SK-N-SH treated with all-trans-retinoic acid at 6 μM for 48 hours (cell line): ENCODE measurements at regions not wholly inside any gene's neighbourhood (a gene's known extent, or its start where the extent isn't known, plus 50 kb on each side); places are given as distances from the start of the nearest gene placed in this dataset.

Source experiments
- ATAC-seq: fragments of 200-7000 bp; cut with Tn5 transposase; 3 replicates; pipeline ENCODE4 v1.9.1; 2020; ENCODE audit warnings: mild to moderate bottlenecking, moderate library complexity
- ARNTL ChIP-seq: fragments of 450-650 bp; formaldehyde crosslinking; IDR thresholded peaks from 2 replicates; pipeline ENCODE4 v1.5.0; 2020; ENCODE audit warnings: low read depth, mild to moderate bottlenecking, moderate library complexity, borderline replicate concordance
- BACH2 ChIP-seq: fragments of 250-450 bp; sonication (Bioruptor Pico); IDR thresholded peaks from 2 replicates; pipeline ENCODE4 v1.9.0; 2021; ENCODE audit warnings: mild to moderate bottlenecking, borderline replicate concordance
- CREB5 ChIP-seq: fragments of 250-450 bp; sonication (Bioruptor Pico); IDR thresholded peaks from 2 replicates; pipeline ENCODE4 v1.5.1; 2020; ENCODE audit warnings: low read depth, mild to moderate bottlenecking, moderate library complexity
- CSRNP3 ChIP-seq: fragments of 250-450 bp; sonication (Bioruptor Pico); IDR thresholded peaks from 2 replicates; pipeline ENCODE4 v1.5.1; 2021; ENCODE audit warnings: mild to moderate bottlenecking, moderate library complexity
- ESRRG ChIP-seq: fragments of 250-450 bp; sonication (Bioruptor Pico); IDR thresholded peaks from 2 replicates; pipeline ENCODE4 v1.6.1; 2021; ENCODE audit warnings: mild to moderate bottlenecking
- ISL1 ChIP-seq: fragments of 250-450 bp; sonication (Bioruptor Pico); IDR thresholded peaks from 2 replicates; pipeline ENCODE4 v2.1.2; 2022; ENCODE audit warnings: mild to moderate bottlenecking, moderate library complexity
- OSR1 ChIP-seq: fragments of 250-450 bp; sonication (Bioruptor Pico); IDR thresholded peaks from 2 replicates; pipeline ENCODE4 v1.8.0; 2022; ENCODE audit warnings: moderate library complexity, mild to moderate bottlenecking, inconsistent platforms
- PATZ1 ChIP-seq: fragments of 250-450 bp; sonication (Bioruptor Pico); IDR thresholded peaks from 2 replicates; pipeline ENCODE4 v1.8.0; 2020; ENCODE audit warnings: mild to moderate bottlenecking, moderate library complexity, borderline replicate concordance
- POU6F1 ChIP-seq: fragments of 250-450 bp; sonication (Bioruptor Pico); IDR thresholded peaks from 2 replicates; pipeline ENCODE4 v1.8.0; 2021; ENCODE audit warnings: low read depth, mild to moderate bottlenecking, moderate library complexity, borderline replicate concordance
- PPARA ChIP-seq: fragments of 250-450 bp; sonication (Bioruptor Pico); IDR thresholded peaks from 2 replicates; pipeline ENCODE4 v1.5.0; 2020; ENCODE audit warnings: mild to moderate bottlenecking, borderline replicate concordance
- RARB ChIP-seq: fragments of 250-450 bp; sonication (Bioruptor Pico); IDR thresholded peaks from 2 replicates; pipeline ENCODE4 v1.8.0; 2021; ENCODE audit warnings: mild to moderate bottlenecking, moderate library complexity
- SNAI2 ChIP-seq: fragments of 250-450 bp; sonication (Bioruptor Pico); IDR thresholded peaks from 2 replicates; pipeline ENCODE4 v1.5.0; 2020; ENCODE audit warnings: mild to moderate bottlenecking, moderate library complexity
- TCF4 ChIP-seq: fragments of 250-450 bp; sonication (Bioruptor Pico); IDR thresholded peaks from 2 replicates; pipeline ENCODE4 v1.8.0; 2021; ENCODE audit warnings: mild to moderate bottlenecking, moderate library complexity, borderline replicate concordance
- TSHZ2 ChIP-seq: fragments of 250-450 bp; sonication (Bioruptor Pico); IDR thresholded peaks from 2 replicates; pipeline ENCODE4 v1.5.0; 2020; ENCODE audit warnings: mild to moderate bottlenecking, moderate library complexity
- ZC3H10 ChIP-seq: fragments of 250-450 bp; sonication (Bioruptor Pico); IDR thresholded peaks from 2 replicates; pipeline ENCODE4 v1.5.1; 2021; ENCODE audit warnings: mild to moderate bottlenecking, moderate library complexity
- ZFP3 ChIP-seq: fragments of 250-450 bp; sonication (Bioruptor Pico); IDR thresholded peaks from 2 replicates; pipeline ENCODE4 v1.5.0; 2020; ENCODE audit warnings: mild to moderate bottlenecking, moderate library complexity
- ZFP30 ChIP-seq: fragments of 450-650 bp; formaldehyde crosslinking; IDR thresholded peaks from 2 replicates; pipeline ENCODE4 v1.5.0; 2022; ENCODE audit warnings: mild to moderate bottlenecking, moderate library complexity
- ZNF565 ChIP-seq: fragments of 450-650 bp; formaldehyde crosslinking; conservative IDR thresholded peaks from 2 replicates; pipeline ENCODE4 v1.5.0; 2020; ENCODE audit warnings: low read depth, mild to moderate bottlenecking, moderate library complexity
- ZNF70 ChIP-seq: fragments of 450-650 bp; formaldehyde crosslinking; IDR thresholded peaks from 2 replicates; pipeline ENCODE4 v1.5.0; 2020; ENCODE audit warnings: mild to moderate bottlenecking, moderate library complexity
- ZNF8 ChIP-seq: fragments of 450-650 bp; formaldehyde crosslinking; IDR thresholded peaks from 2 replicates; pipeline ENCODE4 v1.5.0; 2020; ENCODE audit warnings: mild to moderate bottlenecking, moderate library complexity

- no peak for ATAC-seq
- no peak for TF ChIP-seq BACH2 (CRISPR knock-in tag)
- TF ChIP-seq ZFP30 (CRISPR knock-in tag) = no peak
- no peak for TF ChIP-seq ZNF8 (CRISPR knock-in tag)
- TF ChIP-seq ZC3H10 (CRISPR knock-in tag) = no peak
- no peak for TF ChIP-seq SNAI2 (CRISPR knock-in tag)
- TF ChIP-seq ESRRG (CRISPR knock-in tag) = no peak
- TF ChIP-seq ZNF70 (CRISPR knock-in tag) = no peak
- no peak for TF ChIP-seq PPARA (CRISPR knock-in tag)
- no peak for TF ChIP-seq ARNTL (CRISPR knock-in tag)
Measured at GRCh38 chr2:51472783-51473182, 440.9 kb upstream of the NRXN1 start.

- no peak for ATAC-seq
- TF ChIP-seq RARB (CRISPR knock-in tag) = no peak
- no peak for TF ChIP-seq TCF4 (CRISPR knock-in tag)
- TF ChIP-seq POU6F1 (CRISPR knock-in tag) = no peak
- no peak for TF ChIP-seq CSRNP3 (CRISPR knock-in tag)
- TF ChIP-seq ZNF565 (CRISPR knock-in tag) = no peak
- no peak for TF ChIP-seq PPARA (CRISPR knock-in tag)
- TF ChIP-seq ARNTL (CRISPR knock-in tag) = no peak
- TF ChIP-seq CREB5 (CRISPR knock-in tag) = no peak
- TF ChIP-seq OSR1 (CRISPR knock-in tag) = no peak
- no peak for TF ChIP-seq ZFP3 (CRISPR knock-in tag)
- no peak for TF ChIP-seq PATZ1 (CRISPR knock-in tag)
- TF ChIP-seq TSHZ2 (CRISPR knock-in tag) = no peak
Measured at GRCh38 chr2:51472300-51472699, 440.4 kb upstream of the NRXN1 start.

- no peak for TF ChIP-seq POU6F1 (CRISPR knock-in tag)
- TF ChIP-seq PATZ1 (CRISPR knock-in tag) = no peak
- TF ChIP-seq ISL1 = no peak
- no peak for TF ChIP-seq TCF4 (CRISPR knock-in tag)
- TF ChIP-seq, all 23 proteins: peak for 0
- ATAC-seq = no peak
Measured at GRCh38 chr2:51469102-51469501, 437.2 kb upstream of the NRXN1 start.
